ENCODE measurements at regions not wholly inside any gene's neighbourhood (a gene's known extent, or its start where the extent isn't known, plus 50 kb on each side); places are given as distances from the start of the nearest gene placed in this dataset.

GRCh38 chrX:10028283-10029104 is 61.3 kb downstream of the CLDN34 start:
- Histone ChIP-seq H3K36me3 (no peaks in the 10 kb centered on the region), H3K9me3 (replicated peaks) (no peaks in the 10 kb centered on the region), H3K27me3 (ENCODE audit: low read depth) (no peaks in the 10 kb centered on the region), H3K4me3 (no peak overlapping the region), H3K4me1 (peaks cover 51% of the 10 kb centered on the region), H3K27ac (replicated peaks) (no peak overlapping the region)
- TF ChIP-seq, protein P1, sequence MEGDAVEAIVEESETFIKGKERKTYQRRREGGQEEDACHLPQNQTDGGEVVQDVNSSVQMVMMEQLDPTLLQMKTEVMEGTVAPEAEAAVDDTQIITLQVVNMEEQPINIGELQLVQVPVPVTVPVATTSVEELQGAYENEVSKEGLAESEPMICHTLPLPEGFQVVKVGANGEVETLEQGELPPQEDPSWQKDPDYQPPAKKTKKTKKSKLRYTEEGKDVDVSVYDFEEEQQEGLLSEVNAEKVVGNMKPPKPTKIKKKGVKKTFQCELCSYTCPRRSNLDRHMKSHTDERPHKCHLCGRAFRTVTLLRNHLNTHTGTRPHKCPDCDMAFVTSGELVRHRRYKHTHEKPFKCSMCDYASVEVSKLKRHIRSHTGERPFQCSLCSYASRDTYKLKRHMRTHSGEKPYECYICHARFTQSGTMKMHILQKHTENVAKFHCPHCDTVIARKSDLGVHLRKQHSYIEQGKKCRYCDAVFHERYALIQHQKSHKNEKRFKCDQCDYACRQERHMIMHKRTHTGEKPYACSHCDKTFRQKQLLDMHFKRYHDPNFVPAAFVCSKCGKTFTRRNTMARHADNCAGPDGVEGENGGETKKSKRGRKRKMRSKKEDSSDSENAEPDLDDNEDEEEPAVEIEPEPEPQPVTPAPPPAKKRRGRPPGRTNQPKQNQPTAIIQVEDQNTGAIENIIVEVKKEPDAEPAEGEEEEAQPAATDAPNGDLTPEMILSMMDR (IDR thresholded peaks at IDR 0.05; ENCODE audit: borderline replicate concordance), result no peak
- DNase-seq, result no peak
- intact Hi-C loops (cut with micrococcal nuclease), result no loop called here

- H3K36me3 ChIP-seq, result no peaks in the 10 kb centered on the region
- TF ChIP-seq, protein P1 (IDR thresholded peaks at IDR 0.05; ENCODE audit: borderline replicate concordance), result no peak
- peak overlapping the region; percentile 23 for H3K27ac ChIP-seq (replicated peaks)
- H3K4me1 ChIP-seq, result peaks cover 49% of the 10 kb centered on the region
- intact Hi-C loops (cut with micrococcal nuclease), result no loop called here
- no peak overlapping the region for H3K4me3 ChIP-seq
- no peak for DNase-seq
- no peaks in the 10 kb centered on the region for H3K9me3 ChIP-seq (replicated peaks)
- no peaks in the 10 kb centered on the region for H3K27me3 ChIP-seq (ENCODE audit: low read depth)
Measured at GRCh38 chrX:10030570-10030969, 63.4 kb downstream of the CLDN34 start.

- no peaks in the 10 kb centered on the region for H3K9me3 ChIP-seq (replicated peaks)
- no peaks in the 10 kb centered on the region for H3K36me3 ChIP-seq
- TF ChIP-seq, protein P1 (IDR thresholded peaks at IDR 0.05; ENCODE audit: borderline replicate concordance), result no peak
- no peaks in the 10 kb centered on the region for H3K27me3 ChIP-seq (ENCODE audit: low read depth)
- intact Hi-C loops (cut with micrococcal nuclease), result no loop called here
- H3K4me1 ChIP-seq, result peaks cover 49% of the 10 kb centered on the region
- peak overlapping the region; percentile 74 for H3K27ac ChIP-seq (replicated peaks)
- no peak overlapping the region for H3K4me3 ChIP-seq
- no peak for DNase-seq
Measured at GRCh38 chrX:10031746-10032145, 64.6 kb downstream of the CLDN34 start.

DNA sequence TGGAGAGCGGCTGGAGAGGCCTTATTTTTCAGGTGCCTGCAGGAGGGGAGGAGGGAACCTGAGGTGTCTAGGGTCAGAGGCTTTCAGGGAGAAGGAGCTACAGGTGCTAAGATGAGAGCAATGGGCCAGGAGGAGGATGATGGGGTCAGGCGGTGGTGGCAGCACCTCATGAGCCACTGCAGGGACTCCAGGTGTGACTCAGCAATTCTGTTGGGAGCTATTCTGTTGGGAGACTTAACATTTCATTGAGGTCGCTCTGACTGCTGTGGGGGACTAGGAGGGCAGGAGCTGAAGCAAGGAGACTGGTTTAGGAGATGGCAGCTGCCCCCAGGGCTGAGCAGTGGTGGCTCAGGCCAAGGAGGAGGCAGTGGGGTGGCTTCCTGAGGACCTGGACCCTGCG is 65.0 kb downstream of the CLDN34 start:
- intact Hi-C loops (cut with micrococcal nuclease), result no loop called here
- Histone ChIP-seq H3K36me3 (no peaks in the 10 kb centered on the region), H3K4me1 (peaks cover 49% of the 10 kb centered on the region), H3K4me3 (no peak overlapping the region), H3K9me3 (replicated peaks) (no peaks in the 10 kb centered on the region), H3K27ac (replicated peaks) (peak overlapping the region; percentile 74), H3K27me3 (ENCODE audit: low read depth) (no peaks in the 10 kb centered on the region)
- no peak for DNase-seq
- TF ChIP-seq, protein P1 (IDR thresholded peaks at IDR 0.05; ENCODE audit: borderline replicate concordance), result no peak

DNA sequence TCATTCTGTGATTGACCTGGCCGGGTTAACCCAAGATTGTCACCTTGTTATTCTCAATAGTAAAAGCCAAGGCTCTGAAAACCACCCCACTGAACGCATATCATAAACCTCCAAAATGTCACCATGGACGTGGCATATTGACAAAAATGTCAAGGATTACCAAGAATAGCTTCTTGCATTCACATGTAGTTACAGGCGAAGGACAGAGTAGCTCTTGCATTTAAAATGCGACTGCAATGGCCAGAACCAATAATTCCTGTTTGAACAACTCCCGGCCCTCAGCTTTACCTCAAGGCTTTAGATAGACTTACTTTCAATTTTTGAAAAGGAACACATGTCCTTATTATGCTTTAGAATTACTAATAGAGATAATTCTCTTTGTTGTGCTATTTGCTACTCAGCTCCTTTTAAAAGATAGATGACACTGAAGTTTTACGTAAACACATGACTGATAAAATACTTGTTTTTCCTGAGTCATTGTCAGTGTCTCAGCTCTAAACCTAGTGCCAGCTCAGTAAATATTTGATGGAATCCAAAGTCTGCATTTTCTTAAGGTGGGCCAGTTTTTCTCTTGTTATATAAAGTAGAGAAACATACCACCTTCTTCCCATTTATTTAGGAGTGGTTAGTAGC is 66.3 kb downstream of the CLDN34 start:
- no peaks in the 10 kb centered on the region for H3K36me3 ChIP-seq
- peak overlapping the region; percentile 74 for H3K27ac ChIP-seq (replicated peaks)
- no peak overlapping the region for H3K4me3 ChIP-seq
- peaks cover 47% of the 10 kb centered on the region for H3K4me1 ChIP-seq
- TF ChIP-seq, protein P1 (IDR thresholded peaks at IDR 0.05; ENCODE audit: borderline replicate concordance), result no peak
- no peaks in the 10 kb centered on the region for H3K9me3 ChIP-seq (replicated peaks)
- no peaks in the 10 kb centered on the region for H3K27me3 ChIP-seq (ENCODE audit: low read depth)
- DNase-seq, result no peak
- intact Hi-C loops (cut with micrococcal nuclease), result no loop called here

Measured in left ventricle myocardium inferior (tissue), 1 donor.